B cell (primary cell): ENCODE measurements at regions not wholly inside any gene's neighbourhood (a gene's known extent, or its start where the extent isn't known, plus 50 kb on each side); places are given as distances from the start of the nearest gene placed in this dataset.

Source experiments
- ATAC-seq: fragments of 200-7000 bp; cut with Tn5 transposase; one replicate; pipeline ENCODE4 v1.10.0; 2021; ENCODE audit warnings: low read depth, mild to moderate bottlenecking, moderate number of reproducible peaks, moderate library complexity
- CTCF ChIA-PET: fragments of 350-600 bp; sonication (Branson Sonifier 250); formaldehyde crosslinking; loops from one replicate; lab custom pipeline; 2021; ENCODE audit warnings: antibody characterized with exemption, inconsistent platforms; lab: Charles Lee
- POLR2A ChIA-PET: fragments of 350-600 bp; sonication (Branson Sonifier 250); formaldehyde crosslinking; loops from one replicate; lab custom pipeline; 2021; ENCODE audit warnings: antibody characterized with exemption; lab: Charles Lee
- DNase-seq: peaks from one replicate; pipeline ENCODE4 v3.0.0; 2013
- H2AFZ ChIP-seq: 2 replicates; pipeline ENCODE4 v1.6.1; 2012; ENCODE audit warnings: mild to moderate bottlenecking, low read depth, low read length; ENCODE audit not compliant: insufficient read depth, poor library complexity, severe bottlenecking
- H3K27ac ChIP-seq, 2 donors: 1 replicate in 1 of 2; 2 replicates in 1 of 2; pipeline ENCODE4 v1.5.1; 2012 to 2013; ENCODE audit warnings: low read length in 2 of 2, mild to moderate bottlenecking in 2 of 2, moderate library complexity in 1 of 2
- H3K27me3 ChIP-seq, 4 experiments: fragments of 200-600 bp in 1 of 4; sonication (generic) in 1 of 4; replicated peaks in 1 of 4; 1 replicate in 2 of 4; 2 replicates in 2 of 4; pipeline versions ENCODE4 v1.6.1 to v1.7.0; 2013 to 2016; ENCODE audit warnings: low read length in 3 of 4, mild to moderate bottlenecking in 2 of 4, mixed read lengths in 1 of 4, moderate library complexity in 1 of 4; ENCODE audit not compliant: insufficient read depth in 4 of 4, control insufficient read depth in 3 of 4; ENCODE audit errors: control extremely low read depth in 1 of 4
- H3K36me3 ChIP-seq, 2 experiments: replicated peaks in 1 of 2; 1 replicate in 1 of 2; 2 replicates in 1 of 2; pipeline versions ENCODE4 v1.6.1 to v1.7.1; 2013; ENCODE audit warnings: low read length in 1 of 2; ENCODE audit not compliant: insufficient read depth in 2 of 2, control insufficient read depth in 1 of 2; ENCODE audit errors: control extremely low read depth in 1 of 2, extremely low read depth in 1 of 2
- H3K4me1 ChIP-seq, 2 donors: fragments of 200-600 bp in 1 of 2; sonication (generic) in 1 of 2; 1 replicate in 1 of 2; 2 replicates in 1 of 2; pipeline versions ENCODE4 v1.5.1 to v1.6.1; 2013 to 2017; ENCODE audit warnings: low read length in 2 of 2; ENCODE audit not compliant: control insufficient read depth in 2 of 2, insufficient read depth in 2 of 2
- H3K4me2 ChIP-seq: replicated peaks from 2 replicates; pipeline ENCODE3; 2012; ENCODE audit warnings: mild to moderate bottlenecking, low read depth, low read length; ENCODE audit not compliant: poor library complexity, severe bottlenecking
- H3K4me3 ChIP-seq, 5 experiments: fragments of 200-600 bp in 1 of 5; sonication (generic) in 1 of 5; 1 replicate in 3 of 5; 2 replicates in 2 of 5; pipeline versions ENCODE4 v1.5.1 to v1.7.0; 2011 to 2016; ENCODE audit warnings: low read length in 4 of 5, mild to moderate bottlenecking in 4 of 5, low read depth in 2 of 5, control low read depth in 1 of 5, moderate library complexity in 1 of 5; ENCODE audit not compliant: insufficient read depth in 1 of 5; ENCODE audit errors: control extremely low read depth in 1 of 5, extremely low read depth in 1 of 5
- H3K79me2 ChIP-seq: fragments of 200-600 bp; sonication (generic); one replicate; pipeline ENCODE4 v1.6.0; 2016; ENCODE audit warnings: low read length; ENCODE audit not compliant: control insufficient read depth, insufficient read depth
- H3K9ac ChIP-seq: fragments of 200-600 bp; sonication (generic); 2 replicates; pipeline ENCODE4 v1.6.1; 2017; ENCODE audit warnings: mild to moderate bottlenecking, low read length, moderate library complexity
- H3K9me3 ChIP-seq, 3 donors: one replicate each; pipeline versions ENCODE4 v1.6.1 to v1.7.1; 2013; ENCODE audit warnings: low read length in 2 of 3; ENCODE audit not compliant: control insufficient read depth in 2 of 3, insufficient read depth in 1 of 3; ENCODE audit errors: control extremely low read depth in 1 of 3
- H4K20me1 ChIP-seq: 2 replicates; pipeline ENCODE4 v1.6.0; 2012; ENCODE audit warnings: mild to moderate bottlenecking, low read length; ENCODE audit not compliant: insufficient read depth, control insufficient read depth, poor library complexity, severe bottlenecking
- H3K27ac Mint-ChIP-seq: one replicate; pipeline ENCODE4 v1.8.0; 2021; ENCODE audit warnings: mixed read lengths
- H3K27me3 Mint-ChIP-seq: one replicate; pipeline ENCODE4 v1.8.0; 2021; ENCODE audit warnings: mixed read lengths
- H3K4me1 Mint-ChIP-seq: one replicate; pipeline ENCODE4 v1.8.0; 2021; ENCODE audit warnings: mixed read lengths
- H3K4me3 Mint-ChIP-seq: one replicate; pipeline ENCODE4 v1.8.0; 2021; ENCODE audit warnings: mixed read lengths
- H3K9me3 Mint-ChIP-seq: one replicate; pipeline ENCODE4 v1.8.0; 2022; ENCODE audit warnings: mixed read lengths; ENCODE audit not compliant: insufficient read depth
- EZH2 ChIP-seq: IDR thresholded peaks from 2 replicates; pipeline ENCODE4 v1.6.1; 2012; ENCODE audit warnings: borderline replicate concordance, low read depth, mild to moderate bottlenecking, moderate library complexity, low read length; ENCODE audit not compliant: insufficient read depth, poor library complexity, severe bottlenecking
- WGBS: methylation state at CpG from one replicate; pipeline ENCODE4 v1.1.5; 2013; ENCODE audit warnings: missing lambda C conversion rate; ENCODE audit not compliant: insufficient coverage; 5-methylcytosine and 5-hydroxymethylcytosine counted together
- intact Hi-C: fragments of 100-400 bp; cut with micrococcal nuclease; formaldehyde crosslinking; loops from one replicate; pipeline ENCODE4 v1.10.0; 2022
- TF ChIP-seq, protein P1 (sequence below): fragments of 200-600 bp; IDR thresholded peaks from one replicate; pipeline ENCODE4 v1.8.0; 2022; ENCODE audit warnings: antibody characterized with exemption, mild to moderate bottlenecking

DNA sequence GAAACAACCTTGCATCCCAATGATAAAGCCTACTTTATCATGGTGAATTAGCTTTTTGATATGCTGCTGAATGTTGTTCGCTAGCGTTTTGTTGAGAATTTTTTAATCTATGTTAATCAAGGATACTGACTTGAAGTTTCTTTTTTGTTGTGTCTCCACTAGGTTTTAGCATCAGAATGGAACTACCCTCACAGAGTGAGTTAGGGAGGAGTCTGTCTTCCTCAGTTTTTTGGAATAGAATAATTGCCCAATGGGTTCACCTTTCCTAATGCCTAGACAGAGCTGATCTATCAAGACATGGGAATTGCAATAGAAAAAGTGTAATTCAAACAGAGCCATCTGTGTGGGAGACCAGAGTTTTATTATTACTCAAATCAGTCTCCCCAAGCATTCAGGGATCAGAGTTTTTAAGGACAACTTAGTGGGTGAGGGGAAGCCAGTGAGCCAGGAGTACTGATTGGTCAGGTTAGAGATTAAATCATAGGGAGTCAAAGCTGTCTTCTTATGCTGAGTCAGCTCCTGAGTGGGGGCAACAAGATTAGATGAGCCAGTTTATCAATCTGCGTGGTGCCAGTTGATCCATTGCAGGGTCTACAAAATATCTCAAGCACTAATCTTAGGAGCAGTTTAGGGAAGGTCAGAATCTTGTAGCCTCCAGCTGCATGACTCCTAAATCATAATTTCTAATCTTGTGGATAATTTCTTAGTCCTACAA is 237.4 kb upstream of the PPP2R3A start:
- Mint-ChIP-seq H3K9me3 (peaks cover 22% of the 10 kb centered on the region), H3K4me1 (no peaks in the 10 kb centered on the region), H3K27me3 (peaks cover 5% of the 10 kb centered on the region), H3K4me3 (no peak overlapping the region), H3K27ac (no peak overlapping the region)
- no peaks in the 10 kb centered on the region for H3K27me3 ChIP-seq
- TF ChIP-seq, protein P1, sequence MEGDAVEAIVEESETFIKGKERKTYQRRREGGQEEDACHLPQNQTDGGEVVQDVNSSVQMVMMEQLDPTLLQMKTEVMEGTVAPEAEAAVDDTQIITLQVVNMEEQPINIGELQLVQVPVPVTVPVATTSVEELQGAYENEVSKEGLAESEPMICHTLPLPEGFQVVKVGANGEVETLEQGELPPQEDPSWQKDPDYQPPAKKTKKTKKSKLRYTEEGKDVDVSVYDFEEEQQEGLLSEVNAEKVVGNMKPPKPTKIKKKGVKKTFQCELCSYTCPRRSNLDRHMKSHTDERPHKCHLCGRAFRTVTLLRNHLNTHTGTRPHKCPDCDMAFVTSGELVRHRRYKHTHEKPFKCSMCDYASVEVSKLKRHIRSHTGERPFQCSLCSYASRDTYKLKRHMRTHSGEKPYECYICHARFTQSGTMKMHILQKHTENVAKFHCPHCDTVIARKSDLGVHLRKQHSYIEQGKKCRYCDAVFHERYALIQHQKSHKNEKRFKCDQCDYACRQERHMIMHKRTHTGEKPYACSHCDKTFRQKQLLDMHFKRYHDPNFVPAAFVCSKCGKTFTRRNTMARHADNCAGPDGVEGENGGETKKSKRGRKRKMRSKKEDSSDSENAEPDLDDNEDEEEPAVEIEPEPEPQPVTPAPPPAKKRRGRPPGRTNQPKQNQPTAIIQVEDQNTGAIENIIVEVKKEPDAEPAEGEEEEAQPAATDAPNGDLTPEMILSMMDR: no peak
- no peak for TF ChIP-seq EZH2
- H3K9ac ChIP-seq: no peak overlapping the region
- H3K36me3 ChIP-seq: no peaks in the 10 kb centered on the region
- H3K9me3 ChIP-seq: peaks cover 0 to 14% (median 3%) of the 10 kb centered on the region in 3 donors
- ATAC-seq (no peak), DNase-seq (no peak)
- no peaks in the 10 kb centered on the region for H3K79me2 ChIP-seq
- H3K27ac ChIP-seq: no peak overlapping the region
- ChIA-PET POLR2A (no interaction called here), CTCF (no interaction called here)
- no peak overlapping the region for H2AFZ ChIP-seq
- no peaks in the 10 kb centered on the region for H3K4me1 ChIP-seq
- intact Hi-C loops: no loop called here
- WGBS: 80% methylated on average over 1 of the region's 3 CpGs
- H3K4me2 ChIP-seq: no peak overlapping the region
- H3K4me3 ChIP-seq: no peak overlapping the region
- no peaks in the 10 kb centered on the region for H4K20me1 ChIP-seq

- H3K9me3 Mint-ChIP-seq: peaks cover 12% of the 10 kb centered on the region
- Histone ChIP-seq H3K9me3 (peaks cover 2 to 15% (median 8%) of the 10 kb centered on the region in 3 donors), H3K79me2 (no peaks in the 10 kb centered on the region), H3K9ac (no peak overlapping the region), H3K4me2 (no peak overlapping the region), H3K4me3 (no peak overlapping the region), H3K4me1 (no peaks in the 10 kb centered on the region), H3K36me3 (no peaks in the 10 kb centered on the region), H2AFZ (no peak overlapping the region), H3K27me3 (no peaks in the 10 kb centered on the region), H3K27ac (no peak overlapping the region), H4K20me1 (no peaks in the 10 kb centered on the region)
- no peaks in the 10 kb centered on the region for H3K4me1 Mint-ChIP-seq
- ChIA-PET POLR2A (no interaction called here), CTCF (no interaction called here)
- 88% methylated on average over 2 of the region's 2 CpGs for WGBS
- H3K27me3 Mint-ChIP-seq: peaks cover 5% of the 10 kb centered on the region
- H3K27ac Mint-ChIP-seq: no peak overlapping the region
- no peak overlapping the region for H3K4me3 Mint-ChIP-seq
- ATAC-seq (no peak), DNase-seq (no peak)
- TF ChIP-seq, protein P1: no peak
- TF ChIP-seq EZH2: no peak
- intact Hi-C loops: no loop called here
Measured at GRCh38 chr3:135731546-135731945, 234.0 kb upstream of the PPP2R3A start.
